GM12878 (cell line): ENCODE measurements at regions not wholly inside any gene's neighbourhood (a gene's known extent, or its start where the extent isn't known, plus 50 kb on each side); places are given as distances from the start of the nearest gene placed in this dataset.

Source experiments
- CEBPB ChIP-seq, 2 experiments: fragments of 150-350 bp in 1 of 2; IDR thresholded peaks; 2 replicates each; pipeline ENCODE4 v1.6.1; 2012 to 2014; ENCODE audit warnings: low read depth in 2 of 2, low read length in 2 of 2, borderline replicate concordance in 1 of 2, inconsistent platforms in 1 of 2
- CHD4 ChIP-seq: fragments of 200-600 bp; sonication (generic); IDR thresholded peaks from 2 replicates; pipeline ENCODE4 v1.6.1; 2016; ENCODE audit warnings: mild to moderate bottlenecking
- CTCF ChIP-seq, 3 experiments: IDR thresholded peaks in 2 of 3; conservative IDR thresholded peaks in 1 of 3; 2 replicates each; pipeline ENCODE4 v1.5.1; 2011; ENCODE audit warnings: low read depth in 3 of 3, low read length in 3 of 3, mild to moderate bottlenecking in 3 of 3, control low read depth in 2 of 3, moderate library complexity in 2 of 3, inconsistent platforms in 1 of 3, mixed read lengths in 1 of 3; ENCODE audit not compliant: control insufficient read depth in 2 of 3, insufficient read depth in 1 of 3; ENCODE audit errors: extremely low read depth in 1 of 3
- EED ChIP-seq: sonication (generic); IDR thresholded peaks from 2 replicates; pipeline ENCODE4 v1.6.1; 2016; ENCODE audit warnings: antibody characterized with exemption, low read depth
- EZH2 ChIP-seq: IDR thresholded peaks from 2 replicates; pipeline ENCODE4 v1.6.1; 2012; ENCODE audit warnings: low read depth, mild to moderate bottlenecking, control low read depth, inconsistent platforms, low read length, borderline replicate concordance; ENCODE audit not compliant: control insufficient read depth
- NBN ChIP-seq: fragments of 450-650 bp; IDR thresholded peaks from 2 replicates; pipeline ENCODE4 v1.6.1; 2016
- NR2C2 ChIP-seq: IDR thresholded peaks from 2 replicates; pipeline ENCODE4 v1.6.1; 2011; ENCODE audit warnings: borderline replicate concordance, low read depth; ENCODE audit not compliant: control insufficient read depth, insufficient read length
- POLR2AphosphoS2 ChIP-seq: IDR thresholded peaks from 2 replicates; pipeline ENCODE4 v1.6.1; 2011; ENCODE audit warnings: low read depth, mild to moderate bottlenecking, low read length, improper control_type of control experiment, moderate library complexity
- SIX5 ChIP-seq: IDR thresholded peaks from 2 replicates; pipeline ENCODE4 v1.6.1; 2011; ENCODE audit warnings: mild to moderate bottlenecking, low read depth, low read length, moderate library complexity; ENCODE audit not compliant: severe bottlenecking
- SMAD1 ChIP-seq: fragments of 450-650 bp; IDR thresholded peaks from 2 replicates; pipeline ENCODE4 v1.6.1; 2018; ENCODE audit warnings: mild to moderate bottlenecking, low read depth; ENCODE audit not compliant: partially characterized antibody
- TARDBP ChIP-seq: IDR thresholded peaks from 2 replicates; pipeline ENCODE4 v1.6.1; 2016; ENCODE audit warnings: borderline replicate concordance
- TBL1XR1 ChIP-seq: IDR thresholded peaks from 2 replicates; pipeline ENCODE4 v1.6.1; 2012; ENCODE audit warnings: low read depth, low read length, improper control_type of control experiment
- USF1 ChIP-seq: IDR thresholded peaks from 2 replicates; pipeline ENCODE4 v1.6.1; 2011; ENCODE audit warnings: borderline replicate concordance, low read depth, mild to moderate bottlenecking, moderate library complexity, mixed read lengths, low read length; ENCODE audit not compliant: insufficient read depth; ENCODE audit errors: extremely low read length
- YY1 ChIP-seq: IDR thresholded peaks from 2 replicates; pipeline ENCODE4 v1.6.1; 2011; ENCODE audit warnings: low read depth, mild to moderate bottlenecking, low read length

GRCh38 chr3:135878501-135878900 is 87.0 kb upstream of the PPP2R3A start:
- TF ChIP-seq TBL1XR1 = no peak
- no peak for TF ChIP-seq USF1
- no peak for TF ChIP-seq CTCF (IDR thresholded peaks at IDR 0.05 in 2 of 3, conservative IDR thresholded peaks at IDR 0.05 in 1 of 3; ENCODE audit: control insufficient read depth in 2 of 3, extremely low read depth in 1 of 3, insufficient read depth in 1 of 3, low read depth in 3 of 3, low read length in 3 of 3)
- no peak for TF ChIP-seq POLR2AphosphoS2
- no peak for TF ChIP-seq NR2C2
- no peak for TF ChIP-seq EZH2
- TF ChIP-seq CEBPB (IDR thresholded peaks at IDR 0.05; ENCODE audit: borderline replicate concordance in 1 of 2, low read depth in 2 of 2, low read length in 2 of 2) = no peak
- TF ChIP-seq YY1 = no peak
- no peak for TF ChIP-seq EED
- TF ChIP-seq NBN = no peak
- no peak for TF ChIP-seq SMAD1
- TF ChIP-seq CHD4 = no peak
- TF ChIP-seq SIX5 = no peak
- TF ChIP-seq TARDBP = no peak
